H1 (cell line): ENCODE measurements at regions not wholly inside any gene's neighbourhood (a gene's known extent, or its start where the extent isn't known, plus 50 kb on each side); places are given as distances from the start of the nearest gene placed in this dataset.

ENCODE experiments used
- CTCF ChIA-PET: fragments of 300-600 bp; sonication (Branson Sonifier 250); formaldehyde crosslinking; loops from one replicate; lab custom pipeline; 2021; ENCODE audit not compliant: partially characterized antibody; lab: Charles Lee
- POLR2A ChIA-PET: fragments of 300-600 bp; sonication (Branson Sonifier 250); formaldehyde crosslinking; loops from one replicate; lab custom pipeline; 2021; ENCODE audit warnings: inconsistent platforms; ENCODE audit not compliant: partially characterized antibody; lab: Charles Lee
- DNase-seq, 2 experiments: peaks; one replicate each; pipeline versions ENCODE4 v3.0.0 to v3.0.0-alpha.2; 2010 to 2022; ENCODE audit warnings: low spot score in 2 of 2, low read depth in 1 of 2, mixed read lengths in 1 of 2
- FAIRE-seq: peaks from 2 replicates; lab custom pipeline; 2011; peaks lifted over from hg19 to GRCh38; lab: Jason Lieb, UNC
- H2AFZ ChIP-seq: 2 replicates; pipeline ENCODE4 v1.8.1; 2012; ENCODE audit warnings: low read length, inconsistent platforms
- H2AK5ac ChIP-seq: 2 replicates; pipeline ENCODE4 v1.6.1; 2013; ENCODE audit warnings: low read depth, low read length
- H2BK120ac ChIP-seq: replicated peaks from 2 replicates; pipeline ENCODE3; 2013; ENCODE audit warnings: low read depth, low read length, inconsistent platforms
- H2BK12ac ChIP-seq: 2 replicates; pipeline ENCODE4 v1.6.1; 2013; ENCODE audit warnings: low read depth, low read length
- H2BK15ac ChIP-seq: 2 replicates; pipeline ENCODE4 v1.6.1; 2013; ENCODE audit warnings: low read length
- H2BK20ac ChIP-seq: 2 replicates; pipeline ENCODE4 v1.6.1; 2013; ENCODE audit warnings: low read length
- H2BK5ac ChIP-seq: 2 replicates; pipeline ENCODE4 v1.6.1; 2013; ENCODE audit warnings: low read depth, low read length
- H3K14ac ChIP-seq: 2 replicates; pipeline ENCODE4 v1.6.1; 2013; ENCODE audit warnings: inconsistent platforms; ENCODE audit not compliant: insufficient read length
- H3K18ac ChIP-seq: 2 replicates; pipeline ENCODE4 v1.6.1; 2013; ENCODE audit warnings: low read length; ENCODE audit errors: extremely low read depth
- H3K23ac ChIP-seq: 2 replicates; pipeline ENCODE4 v1.6.1; 2013; ENCODE audit warnings: inconsistent platforms; ENCODE audit not compliant: insufficient read length
- H3K23me2 ChIP-seq: 2 replicates; pipeline ENCODE4 v1.6.1; 2013; ENCODE audit warnings: low read depth, low read length
- H3K27ac ChIP-seq: 2 replicates; pipeline ENCODE4 v1.6.1; 2011; ENCODE audit warnings: low read depth, low read length, inconsistent platforms
- H3K27me3 ChIP-seq, 4 experiments: replicated peaks in 1 of 4; 1 replicate in 1 of 4; 2 replicates in 3 of 4; pipeline versions ENCODE4 v1.6.1 to v1.8.1; 2011 to 2013; ENCODE audit warnings: low read length in 3 of 4, mild to moderate bottlenecking in 3 of 4, inconsistent platforms in 2 of 4, mixed read lengths in 2 of 4, moderate library complexity in 1 of 4; ENCODE audit not compliant: control insufficient read depth in 3 of 4, insufficient read depth in 3 of 4; ENCODE audit errors: extremely low read depth in 1 of 4
- H3K36me3 ChIP-seq, 4 experiments: 2 replicates each; pipeline versions ENCODE4 v1.6.1 to v1.8.1; 2011 to 2013; ENCODE audit warnings: mild to moderate bottlenecking in 4 of 4, low read length in 3 of 4, moderate library complexity in 2 of 4, control low read depth in 1 of 4, inconsistent platforms in 1 of 4; ENCODE audit not compliant: insufficient read depth in 4 of 4, control insufficient read depth in 2 of 4
- H3K4ac ChIP-seq: replicated peaks from 2 replicates; pipeline ENCODE3; 2013; ENCODE audit warnings: low read length, low read depth, mixed read lengths, inconsistent platforms; ENCODE audit not compliant: insufficient read length
- H3K4me1 ChIP-seq, 4 experiments: replicated peaks in 1 of 4; 1 replicate in 1 of 4; 2 replicates in 3 of 4; pipeline versions ENCODE4 v1.6.1 to v1.8.1; 2011 to 2013; ENCODE audit warnings: low read length in 3 of 4, inconsistent platforms in 2 of 4, mixed read lengths in 1 of 4; ENCODE audit not compliant: insufficient read depth in 4 of 4, control insufficient read depth in 3 of 4
- H3K4me2 ChIP-seq, 2 experiments: 2 replicates each; pipeline versions ENCODE4 v1.6.1 to v1.8.1; 2011 to 2013; ENCODE audit warnings: low read depth in 2 of 2, low read length in 2 of 2, control low read depth in 1 of 2, inconsistent platforms in 1 of 2, mild to moderate bottlenecking in 1 of 2; ENCODE audit not compliant: insufficient read depth in 1 of 2
- H3K4me3 ChIP-seq, 4 experiments: fragments of 200-600, 300-600 bp in 1 of 4; sonication (generic), shearing (Covaris generic), sonication (Bioruptor Twin) in 1 of 4; 2 replicates each; pipeline versions ENCODE4 v1.5.1 to v1.8.1; 2011 to 2016; ENCODE audit warnings: low read length in 4 of 4, low read depth in 3 of 4, control low read depth in 2 of 4, inconsistent platforms in 2 of 4, mild to moderate bottlenecking in 2 of 4, mixed read lengths in 1 of 4, moderate library complexity in 1 of 4; ENCODE audit not compliant: insufficient read depth in 2 of 4; ENCODE audit errors: extremely low read depth in 1 of 4
- H3K56ac ChIP-seq: replicated peaks from 2 replicates; pipeline ENCODE3; 2013; ENCODE audit warnings: low read depth, mild to moderate bottlenecking, mixed read lengths, low read length, inconsistent platforms; ENCODE audit not compliant: insufficient read length
- H3K79me1 ChIP-seq: 2 replicates; pipeline ENCODE4 v1.6.1; 2013; ENCODE audit warnings: low read depth, low read length, control low read depth
- H3K79me2 ChIP-seq, 2 experiments: 2 replicates each; pipeline versions ENCODE4 v1.6.1 to v1.8.1; 2012 to 2013; ENCODE audit warnings: low read length in 2 of 2, mild to moderate bottlenecking in 2 of 2, inconsistent platforms in 1 of 2; ENCODE audit not compliant: insufficient read depth in 2 of 2, control insufficient read depth in 1 of 2
- H3K9ac ChIP-seq, 4 experiments: replicated peaks in 1 of 4; 1 replicate in 1 of 4; 2 replicates in 3 of 4; pipeline versions ENCODE4 v1.6.1 to v1.8.1; 2011 to 2013; ENCODE audit warnings: low read depth in 3 of 4, low read length in 3 of 4, control low read depth in 2 of 4, mild to moderate bottlenecking in 2 of 4, moderate library complexity in 2 of 4, inconsistent platforms in 1 of 4; ENCODE audit errors: extremely low read depth in 1 of 4
- H3K9me3 ChIP-seq, 2 experiments: 2 replicates each; pipeline versions ENCODE4 v1.6.1 to v1.8.1; 2012 to 2013; ENCODE audit warnings: mild to moderate bottlenecking in 2 of 2, moderate library complexity in 2 of 2, control low read depth in 1 of 2, inconsistent platforms in 1 of 2, low read depth in 1 of 2, low read length in 1 of 2, mixed read lengths in 1 of 2; ENCODE audit not compliant: insufficient read depth in 2 of 2
- H4K20me1 ChIP-seq, 2 experiments: replicated peaks in 1 of 2; 2 replicates each; pipeline versions ENCODE3 to v1.8.1; 2011 to 2013; ENCODE audit warnings: inconsistent platforms in 2 of 2, low read length in 2 of 2, mild to moderate bottlenecking in 1 of 2; ENCODE audit not compliant: insufficient read depth in 2 of 2, control insufficient read depth in 1 of 2
- H4K5ac ChIP-seq: 2 replicates; pipeline ENCODE4 v1.6.1; 2013; ENCODE audit warnings: low read length, low read depth, mixed read lengths, inconsistent platforms; ENCODE audit not compliant: insufficient read length
- H4K8ac ChIP-seq: 2 replicates; pipeline ENCODE4 v1.8.0; 2013; ENCODE audit warnings: mild to moderate bottlenecking, moderate library complexity, low read length, inconsistent platforms; ENCODE audit not compliant: insufficient read depth; ENCODE audit errors: extremely low read depth
- H4K91ac ChIP-seq: replicated peaks from 2 replicates; pipeline ENCODE3; 2013; ENCODE audit warnings: low read length, mixed read lengths, inconsistent platforms; ENCODE audit not compliant: insufficient read length
- ASH2L ChIP-seq: fragments of 200-600, 300-600 bp; sonication (generic); IDR thresholded peaks from one replicate; pipeline ENCODE4 v1.7.1; 2017; ENCODE audit warnings: low read length
- ATF3 ChIP-seq: IDR thresholded peaks from 2 replicates; pipeline ENCODE4 v1.6.1; 2011; ENCODE audit warnings: low read depth, mild to moderate bottlenecking, low read length; ENCODE audit not compliant: insufficient read depth
- BRCA1 ChIP-seq: IDR thresholded peaks from 2 replicates; pipeline ENCODE4 v1.6.1; 2012; ENCODE audit warnings: low read depth, low read length, improper control_type of control experiment
- CBX8 ChIP-seq: fragments of 300-800, 300-1000 bp; sonication (generic); IDR thresholded peaks from 2 replicates; pipeline ENCODE4 v1.7.1; 2016; ENCODE audit warnings: low read depth, low read length, borderline replicate concordance
- E2F6 ChIP-seq: IDR thresholded peaks from 2 replicates; pipeline ENCODE4 v1.6.1; 2012; ENCODE audit warnings: inconsistent platforms
- EZH2 ChIP-seq: fragments of 200-600 bp; sonication (generic); IDR thresholded peaks from 2 replicates; pipeline ENCODE4 v1.7.1; 2012; ENCODE audit warnings: low read depth, mild to moderate bottlenecking, moderate library complexity, low read length, inconsistent platforms; ENCODE audit not compliant: severe bottlenecking
- FOSL1 ChIP-seq: IDR thresholded peaks from 2 replicates; pipeline ENCODE4 v1.6.1; 2011; ENCODE audit warnings: mild to moderate bottlenecking, low read depth, low read length, moderate library complexity; ENCODE audit not compliant: insufficient read depth
- GABPA ChIP-seq: IDR thresholded peaks from 2 replicates; pipeline ENCODE4 v1.6.1; 2011; ENCODE audit warnings: mild to moderate bottlenecking, low read length, moderate library complexity, borderline replicate concordance; ENCODE audit not compliant: insufficient read depth
- KDM4A ChIP-seq: IDR thresholded peaks from one replicate; pipeline ENCODE4 v1.7.1; 2012; ENCODE audit warnings: low read depth, mild to moderate bottlenecking, moderate library complexity, low read length, inconsistent platforms; ENCODE audit not compliant: severe bottlenecking
- KDM5A ChIP-seq: fragments of 200-600 bp; IDR thresholded peaks from 2 replicates; pipeline ENCODE4 v1.7.1; 2012; ENCODE audit warnings: mild to moderate bottlenecking, low read length, inconsistent platforms, mixed read lengths
- MAX ChIP-seq: IDR thresholded peaks from 2 replicates; pipeline ENCODE4 v1.6.1; 2012; ENCODE audit warnings: inconsistent platforms
- USF2 ChIP-seq: IDR thresholded peaks from 2 replicates; pipeline ENCODE4 v1.6.1; 2011; ENCODE audit warnings: low read length, improper control_type of control experiment
- WGBS, 2 experiments: shearing (Covaris generic) in 1 of 2; methylation state at CpG; one replicate each; pipeline versions ENCODE4 v1.1.6 to v1.1.7; 2013 to 2015; ENCODE audit warnings: low lambda C conversion rate in 2 of 2, mixed read lengths in 2 of 2, inconsistent platforms in 1 of 2, low coverage in 1 of 2, missing lambda C conversion rate in 1 of 2; ENCODE audit not compliant: insufficient replicate concordance in 2 of 2, insufficient coverage in 1 of 2, insufficient read length in 1 of 2; ENCODE audit errors: extremely low coverage in 1 of 2, missing lambda C conversion rate in 1 of 2; 5-methylcytosine and 5-hydroxymethylcytosine counted together

GRCh38 chr12:100724071-100724470 lies 70.5 kb upstream of the ANO4 start:
- Histone ChIP-seq H3K23ac (no peak overlapping the region), H3K9ac (no peak overlapping the region), H4K5ac (no peak overlapping the region), H2BK120ac (no peak overlapping the region), H3K27ac (no peak overlapping the region), H3K4me1 (no peaks in the 10 kb centered on the region), H3K79me2 (no peaks in the 10 kb centered on the region), H3K14ac (no peak overlapping the region), H2AK5ac (no peak overlapping the region), H3K18ac (no peak overlapping the region), H3K27me3 (peaks cover 0 to 6% (median under 1%) of the 10 kb centered on the region in 4 experiments; a peak in 1 of 7 replicates), H2BK5ac (no peak overlapping the region), H2BK20ac (no peak overlapping the region), H3K4me3 (no peak overlapping the region), H3K4me2 (no peak overlapping the region), H3K79me1 (no peaks in the 10 kb centered on the region), H3K36me3 (no peaks in the 10 kb centered on the region), H4K20me1 (no peaks in the 10 kb centered on the region), H3K4ac (no peak overlapping the region), H3K23me2 (no peaks in the 10 kb centered on the region; the same call in 1 of the 2 replicates), H2AFZ (no peak overlapping the region), H2BK15ac (no peak overlapping the region), H4K8ac (no peak overlapping the region), H3K9me3 (no peaks in the 10 kb centered on the region), H3K56ac (no peak overlapping the region), H4K91ac (no peak overlapping the region), H2BK12ac (no peak overlapping the region)
- 80% methylated on average over 3 of the region's 3 CpGs; no CpG with 5 or more reads in 1 of the 2 experiments for WGBS, 2 experiments
- ChIA-PET POLR2A (no interaction called here), CTCF (interaction anchor here (1.1 to 2.9 kb wide), 3 partner anchors 9 to 51 kb away, joined by 7 to 9 read pairs (median 7); no protein-coding TSS in a partner anchor)
- DNase-seq, result no peak
- FAIRE-seq, result no peak
- no peak for TF ChIP-seq FOSL1
- no peak for TF ChIP-seq GABPA
- no peak for TF ChIP-seq ATF3
- TF ChIP-seq CBX8, result no peak
- no peak for TF ChIP-seq KDM4A
- no peak for TF ChIP-seq EZH2
- no peak for TF ChIP-seq BRCA1
- TF ChIP-seq MAX, result no peak
- no peak for TF ChIP-seq ASH2L
- TF ChIP-seq E2F6, result no peak
- TF ChIP-seq KDM5A, result no peak
- TF ChIP-seq USF2, result no peak
